ENCODE measurements at regions not wholly inside any gene's neighbourhood (a gene's known extent, or its start where the extent isn't known, plus 50 kb on each side); places are given as distances from the start of the nearest gene placed in this dataset.

- DNase-seq (ENCODE audit: low spot score, unreplicated experiment), result no peak
- Mint-ChIP-seq H3K4me3 (ENCODE audit: low read depth) (no peak overlapping the region), H3K27me3 (peaks cover 28% of the 10 kb centered on the region), H3K9me3 (ENCODE audit: low read depth) (peaks cover 4% of the 10 kb centered on the region), H3K36me3 (ENCODE audit: insufficient read depth) (no peaks in the 10 kb centered on the region), H3K27ac (no peak overlapping the region), H3K4me1 (ENCODE audit: low read depth) (no peaks in the 10 kb centered on the region)
- TF ChIP-seq, protein P1, sequence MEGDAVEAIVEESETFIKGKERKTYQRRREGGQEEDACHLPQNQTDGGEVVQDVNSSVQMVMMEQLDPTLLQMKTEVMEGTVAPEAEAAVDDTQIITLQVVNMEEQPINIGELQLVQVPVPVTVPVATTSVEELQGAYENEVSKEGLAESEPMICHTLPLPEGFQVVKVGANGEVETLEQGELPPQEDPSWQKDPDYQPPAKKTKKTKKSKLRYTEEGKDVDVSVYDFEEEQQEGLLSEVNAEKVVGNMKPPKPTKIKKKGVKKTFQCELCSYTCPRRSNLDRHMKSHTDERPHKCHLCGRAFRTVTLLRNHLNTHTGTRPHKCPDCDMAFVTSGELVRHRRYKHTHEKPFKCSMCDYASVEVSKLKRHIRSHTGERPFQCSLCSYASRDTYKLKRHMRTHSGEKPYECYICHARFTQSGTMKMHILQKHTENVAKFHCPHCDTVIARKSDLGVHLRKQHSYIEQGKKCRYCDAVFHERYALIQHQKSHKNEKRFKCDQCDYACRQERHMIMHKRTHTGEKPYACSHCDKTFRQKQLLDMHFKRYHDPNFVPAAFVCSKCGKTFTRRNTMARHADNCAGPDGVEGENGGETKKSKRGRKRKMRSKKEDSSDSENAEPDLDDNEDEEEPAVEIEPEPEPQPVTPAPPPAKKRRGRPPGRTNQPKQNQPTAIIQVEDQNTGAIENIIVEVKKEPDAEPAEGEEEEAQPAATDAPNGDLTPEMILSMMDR (IDR thresholded peaks at IDR 0.05; ENCODE audit: unreplicated experiment), result no peak
These were observed 212.9 kb upstream of the PDE10A start for GRCh38 chr6:165875946-165876345.

DNA sequence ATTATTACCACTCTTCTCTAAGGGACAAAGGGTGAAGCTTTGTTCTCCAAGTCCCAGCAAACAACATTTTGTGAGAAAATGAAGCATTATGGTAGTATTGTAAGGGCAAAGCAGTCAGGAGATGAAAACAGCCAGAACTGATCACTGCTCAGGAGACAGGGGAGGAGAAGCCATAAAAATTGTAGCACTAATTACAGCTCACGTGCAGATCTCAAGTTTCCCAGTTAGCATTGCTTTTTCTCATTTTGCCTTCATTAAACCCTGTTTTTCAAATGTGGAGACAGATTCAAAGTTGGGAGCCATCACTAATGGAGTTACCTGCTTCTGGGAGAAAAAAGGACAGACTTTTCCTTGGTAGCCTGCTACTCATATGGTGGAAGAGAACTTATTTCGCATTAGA, 210.9 kb upstream of the PDE10A start:
- no peaks in the 10 kb centered on the region for H3K36me3 Mint-ChIP-seq (ENCODE audit: insufficient read depth)
- H3K27ac Mint-ChIP-seq, result no peak overlapping the region

GRCh38 chr6:165872811-165873210, 209.8 kb upstream of the PDE10A start:
- no peak for DNase-seq (ENCODE audit: low spot score, unreplicated experiment)
- Mint-ChIP-seq H3K27me3 (peaks cover 22% of the 10 kb centered on the region), H3K4me1 (ENCODE audit: low read depth) (no peaks in the 10 kb centered on the region), H3K36me3 (ENCODE audit: insufficient read depth) (no peaks in the 10 kb centered on the region), H3K9me3 (ENCODE audit: low read depth) (peaks cover 16% of the 10 kb centered on the region), H3K4me3 (ENCODE audit: low read depth) (no peak overlapping the region), H3K27ac (no peak overlapping the region)
- TF ChIP-seq, protein P1 (IDR thresholded peaks at IDR 0.05; ENCODE audit: unreplicated experiment), result no peak

More for the DNA sequence above, 210.9 kb upstream of the PDE10A start:
- H3K4me3 Mint-ChIP-seq (ENCODE audit: low read depth), result no peak overlapping the region
- peaks cover 28% of the 10 kb centered on the region for H3K27me3 Mint-ChIP-seq
- H3K9me3 Mint-ChIP-seq (ENCODE audit: low read depth), result peaks cover 16% of the 10 kb centered on the region
- TF ChIP-seq, protein P1 (IDR thresholded peaks at IDR 0.05; ENCODE audit: unreplicated experiment), result no peak
- no peaks in the 10 kb centered on the region for H3K4me1 Mint-ChIP-seq (ENCODE audit: low read depth)
- DNase-seq (ENCODE audit: low spot score, unreplicated experiment), result no peak

DNA sequence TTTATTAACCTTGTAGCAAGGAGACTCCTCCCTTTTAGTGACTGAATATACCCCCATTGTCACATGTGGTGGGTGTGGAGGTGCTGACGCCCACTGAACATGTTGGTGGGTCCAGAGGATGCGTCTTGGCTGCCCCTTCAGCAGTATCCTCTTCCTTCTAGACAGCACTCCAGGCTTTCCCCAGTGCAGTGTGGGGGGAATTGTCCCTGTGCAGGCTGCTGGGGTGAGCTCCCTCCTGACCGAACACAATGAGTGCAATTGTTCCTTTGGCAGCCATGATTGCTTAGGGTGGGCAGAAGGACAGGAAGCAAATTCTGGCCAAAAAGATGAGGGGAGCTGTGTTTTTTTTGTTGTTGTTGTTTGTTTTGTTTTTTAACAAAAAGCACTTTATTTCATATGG, 209.3 kb upstream of the PDE10A start:
- Mint-ChIP-seq H3K27ac (no peak overlapping the region), H3K27me3 (peaks cover 22% of the 10 kb centered on the region)
- TF ChIP-seq, protein P1 (IDR thresholded peaks at IDR 0.05; ENCODE audit: unreplicated experiment), result no peak

GRCh38 chr6:165871571-165871970, 208.5 kb upstream of the PDE10A start:
- Mint-ChIP-seq H3K36me3 (ENCODE audit: insufficient read depth) (no peaks in the 10 kb centered on the region), H3K4me1 (ENCODE audit: low read depth) (peaks cover 2% of the 10 kb centered on the region), H3K4me3 (ENCODE audit: low read depth) (no peak overlapping the region), H3K9me3 (ENCODE audit: low read depth) (peaks cover 27% of the 10 kb centered on the region), H3K27me3 (peaks cover 19% of the 10 kb centered on the region), H3K27ac (no peak overlapping the region)
- DNase-seq (ENCODE audit: low spot score, unreplicated experiment), result no peak
- TF ChIP-seq, protein P1 (IDR thresholded peaks at IDR 0.05; ENCODE audit: unreplicated experiment), result no peak

More for the DNA sequence above, 209.3 kb upstream of the PDE10A start:
- H3K9me3 Mint-ChIP-seq (ENCODE audit: low read depth), result peaks cover 21% of the 10 kb centered on the region
- no peak for DNase-seq (ENCODE audit: low spot score, unreplicated experiment)
- H3K4me3 Mint-ChIP-seq (ENCODE audit: low read depth), result no peak overlapping the region
- H3K4me1 Mint-ChIP-seq (ENCODE audit: low read depth), result peaks cover 2% of the 10 kb centered on the region
- H3K36me3 Mint-ChIP-seq (ENCODE audit: insufficient read depth), result no peaks in the 10 kb centered on the region
